NB4 (cell line): ENCODE measurements at regions not wholly inside any gene's neighbourhood (a gene's known extent, or its start where the extent isn't known, plus 50 kb on each side); places are given as distances from the start of the nearest gene placed in this dataset.

Experiments used
- DNase-seq: peaks from one replicate; pipeline ENCODE4 v3.0.0; 2010; ENCODE audit warnings: low read depth
- H3K4me3 ChIP-seq: one replicate; pipeline ENCODE4 v1.5.1; 2011; ENCODE audit warnings: mild to moderate bottlenecking, low read depth, low read length, moderate library complexity
- CTCF ChIP-seq: IDR thresholded peaks from one replicate; pipeline ENCODE4 v1.5.1; 2012; ENCODE audit warnings: low read depth, low read length
- MYC ChIP-seq: IDR thresholded peaks from 2 replicates; pipeline ENCODE4 v1.6.1; 2011; ENCODE audit warnings: low read depth, low read length
- POLR2A ChIP-seq: IDR thresholded peaks from 2 replicates; pipeline ENCODE4 v1.6.1; 2011; ENCODE audit warnings: mild to moderate bottlenecking; ENCODE audit not compliant: insufficient read length; ENCODE audit errors: extremely low read depth
- TF ChIP-seq, protein P1 (sequence below): IDR thresholded peaks from 2 replicates; pipeline ENCODE4 v1.6.1; 2011; ENCODE audit warnings: low read depth, low read length

DNA sequence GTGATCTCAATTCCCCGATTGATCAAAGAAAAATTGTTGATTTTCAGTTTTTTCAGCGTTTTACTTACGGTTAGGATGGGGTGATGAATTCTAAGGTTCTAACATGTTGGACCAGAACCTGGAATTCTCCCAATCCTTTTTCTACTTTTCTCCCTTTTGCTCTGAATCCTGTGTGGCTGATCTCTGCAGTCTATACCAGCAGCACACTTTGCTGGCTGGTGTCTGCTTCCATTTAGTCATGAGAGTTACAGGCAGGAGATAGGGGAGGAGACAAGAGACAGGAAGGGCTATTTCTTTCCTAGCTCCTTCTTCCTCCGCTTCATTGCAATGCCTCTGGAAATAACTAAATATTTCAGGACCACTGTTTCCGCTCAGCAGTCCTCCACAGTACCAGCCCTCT is 623.9 kb downstream of the CENPC start:
- no peak overlapping the region for H3K4me3 ChIP-seq
- no peak for DNase-seq
- TF ChIP-seq, protein P1, sequence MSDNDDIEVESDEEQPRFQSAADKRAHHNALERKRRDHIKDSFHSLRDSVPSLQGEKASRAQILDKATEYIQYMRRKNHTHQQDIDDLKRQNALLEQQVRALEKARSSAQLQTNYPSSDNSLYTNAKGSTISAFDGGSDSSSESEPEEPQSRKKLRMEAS, result no peak
- TF ChIP-seq CTCF (no peak), MYC (no peak), POLR2A (no peak)

- H3K4me3 ChIP-seq, result no peak overlapping the region
- TF ChIP-seq CTCF (no peak), MYC (no peak), POLR2A (no peak)
- TF ChIP-seq, protein P1, result no peak
- no peak for DNase-seq
Observed at GRCh38 chr4:66920514-66920913, 624.8 kb downstream of the CENPC start.

- no peak for DNase-seq
- TF ChIP-seq POLR2A (no peak), MYC (no peak), CTCF (no peak)
- TF ChIP-seq, protein P1, result no peak
- no peak overlapping the region for H3K4me3 ChIP-seq
Observed at GRCh38 chr4:66911880-66912279, 633.4 kb downstream of the CENPC start.

- no peak overlapping the region for H3K4me3 ChIP-seq
- no peak for TF ChIP-seq POLR2A
- no peak for DNase-seq
Observed at GRCh38 chr4:66906314-66906713, 639.0 kb downstream of the CENPC start.

DNA sequence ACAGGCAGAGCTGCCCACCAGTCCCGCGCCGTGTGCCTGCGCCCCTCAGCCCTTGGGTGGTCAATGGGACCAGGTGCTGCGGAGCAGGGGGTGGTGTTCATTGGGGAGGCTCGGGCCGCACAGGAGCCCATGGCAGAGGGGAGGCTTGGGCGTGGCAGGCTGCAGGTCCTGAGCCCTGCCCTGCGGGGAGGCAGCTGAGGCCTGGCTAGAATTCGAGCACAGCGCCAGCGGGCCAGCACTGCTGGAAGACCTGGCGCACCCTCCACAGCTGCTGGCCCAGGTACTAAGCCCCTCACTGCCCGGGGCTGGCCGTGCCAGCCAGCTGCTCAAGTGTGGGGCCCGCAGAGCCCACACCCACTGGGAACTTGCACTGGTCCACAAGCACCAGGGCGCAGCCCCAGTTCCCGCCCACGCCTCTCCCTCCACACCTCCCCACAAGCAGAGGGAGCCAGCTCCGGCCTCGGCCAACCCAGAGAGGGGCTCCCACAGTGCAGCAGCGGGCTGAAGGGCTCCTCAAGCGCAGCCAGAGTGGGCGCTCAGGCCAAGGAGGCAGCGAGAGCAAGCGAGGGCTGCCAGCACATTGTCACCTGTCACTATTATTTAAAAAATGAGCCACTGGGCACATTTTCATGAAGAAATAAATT is 645.8 kb downstream of the CENPC start:
- H3K4me3 ChIP-seq, result no peak overlapping the region
- TF ChIP-seq MYC (no peak), POLR2A (no peak), CTCF (no peak)
- TF ChIP-seq, protein P1, result no peak
- no peak for DNase-seq

GRCh38 chr4:66893807-66894206 is 651.5 kb downstream of the CENPC start:
- no peak for DNase-seq
- no peak for TF ChIP-seq CTCF
- TF ChIP-seq POLR2A, result no peak
- TF ChIP-seq MYC, result no peak
- TF ChIP-seq, protein P1, result no peak
- H3K4me3 ChIP-seq, result no peak overlapping the region
